Osteoblast (primary cell): ENCODE measurements at regions not wholly inside any gene's neighbourhood (a gene's known extent, or its start where the extent isn't known, plus 50 kb on each side); places are given as distances from the start of the nearest gene placed in this dataset.

Experiments used
- DNase-seq: peaks from one replicate; pipeline ENCODE4 v3.0.0; 2011; ENCODE audit warnings: low spot score, mixed read lengths; ENCODE audit not compliant: insufficient read length; ENCODE audit errors: missing footprints
- H2AFZ ChIP-seq: 2 replicates; pipeline ENCODE4 v1.6.0; 2011; ENCODE audit warnings: mild to moderate bottlenecking, low read length
- H3K27ac ChIP-seq: 2 replicates; pipeline ENCODE4 v1.5.1; 2011; ENCODE audit warnings: mild to moderate bottlenecking, low read depth, low read length, moderate library complexity
- H3K27me3 ChIP-seq: 2 replicates; pipeline ENCODE4 v1.6.0; 2012; ENCODE audit warnings: mild to moderate bottlenecking, control low read depth, inconsistent platforms, low read length, moderate library complexity; ENCODE audit not compliant: insufficient read depth
- H3K36me3 ChIP-seq: 2 replicates; pipeline ENCODE4 v1.5.1; 2011; ENCODE audit warnings: mild to moderate bottlenecking, low read length, control low read depth, moderate library complexity; ENCODE audit not compliant: insufficient read depth
- H3K4me1 ChIP-seq: 2 replicates; pipeline ENCODE4 v1.5.1; 2011; ENCODE audit warnings: mild to moderate bottlenecking, low read length, control low read depth, moderate library complexity; ENCODE audit not compliant: insufficient read depth
- H3K4me2 ChIP-seq: 2 replicates; pipeline ENCODE4 v1.6.0; 2011; ENCODE audit warnings: mild to moderate bottlenecking, low read length; ENCODE audit not compliant: insufficient read depth
- H3K4me3 ChIP-seq: fragments of 200-600 bp; sonication (generic); 3 replicates; pipeline ENCODE4 v1.5.1; 2012; ENCODE audit warnings: mild to moderate bottlenecking, low read length, inconsistent platforms; ENCODE audit not compliant: insufficient read depth
- H3K79me2 ChIP-seq: 2 replicates; pipeline ENCODE4 v1.6.0; 2012; ENCODE audit warnings: mild to moderate bottlenecking, low read length, control low read depth, inconsistent platforms; ENCODE audit not compliant: insufficient read depth
- H3K9me3 ChIP-seq: 2 replicates; pipeline ENCODE4 v1.5.1; 2011; ENCODE audit warnings: low read depth, low read length, control low read depth
- H4K20me1 ChIP-seq: 2 replicates; pipeline ENCODE4 v1.6.0; 2012; ENCODE audit warnings: mild to moderate bottlenecking, low read length, control low read depth; ENCODE audit not compliant: insufficient read depth
- CTCF ChIP-seq: IDR thresholded peaks from 2 replicates; pipeline ENCODE4 v1.5.1; 2011; ENCODE audit warnings: mild to moderate bottlenecking, low read depth, low read length, moderate library complexity; ENCODE audit errors: extremely low read depth

- no peak overlapping the region for H2AFZ ChIP-seq
- no peaks in the 10 kb centered on the region for H3K79me2 ChIP-seq
- TF ChIP-seq CTCF: no peak
- H4K20me1 ChIP-seq: no peaks in the 10 kb centered on the region
- H3K4me2 ChIP-seq: no peak overlapping the region
- no peak for DNase-seq
- no peaks in the 10 kb centered on the region for H3K36me3 ChIP-seq
- H3K4me3 ChIP-seq: no peak overlapping the region
- no peaks in the 10 kb centered on the region for H3K4me1 ChIP-seq
- no peak overlapping the region for H3K27ac ChIP-seq
- no peaks in the 10 kb centered on the region for H3K27me3 ChIP-seq
- no peaks in the 10 kb centered on the region for H3K9me3 ChIP-seq
Measured at GRCh38 chr15:26438718-26439117, 334.1 kb downstream of the GABRB3 start.

GRCh38 chr15:26438316-26438715, 334.6 kb downstream of the GABRB3 start:
- H3K4me1 ChIP-seq: no peaks in the 10 kb centered on the region
- H3K36me3 ChIP-seq: no peaks in the 10 kb centered on the region
- H3K79me2 ChIP-seq: no peaks in the 10 kb centered on the region
- DNase-seq: no peak
- no peak for TF ChIP-seq CTCF
- no peak overlapping the region for H2AFZ ChIP-seq
- no peaks in the 10 kb centered on the region for H3K27me3 ChIP-seq
- H3K9me3 ChIP-seq: no peaks in the 10 kb centered on the region
- no peak overlapping the region for H3K27ac ChIP-seq
- H4K20me1 ChIP-seq: no peaks in the 10 kb centered on the region
- no peak overlapping the region for H3K4me2 ChIP-seq
- no peak overlapping the region for H3K4me3 ChIP-seq

- Histone ChIP-seq H3K36me3 (no peaks in the 10 kb centered on the region), H3K27ac (no peak overlapping the region), H3K4me3 (no peak overlapping the region), H4K20me1 (no peaks in the 10 kb centered on the region), H3K27me3 (no peaks in the 10 kb centered on the region), H3K4me2 (no peak overlapping the region), H3K79me2 (no peaks in the 10 kb centered on the region), H3K9me3 (no peaks in the 10 kb centered on the region), H3K4me1 (no peaks in the 10 kb centered on the region), H2AFZ (no peak overlapping the region)
- no peak for DNase-seq
- no peak for TF ChIP-seq CTCF
Measured at GRCh38 chr15:26433818-26434217, 339.0 kb downstream of the GABRB3 start.

DNA sequence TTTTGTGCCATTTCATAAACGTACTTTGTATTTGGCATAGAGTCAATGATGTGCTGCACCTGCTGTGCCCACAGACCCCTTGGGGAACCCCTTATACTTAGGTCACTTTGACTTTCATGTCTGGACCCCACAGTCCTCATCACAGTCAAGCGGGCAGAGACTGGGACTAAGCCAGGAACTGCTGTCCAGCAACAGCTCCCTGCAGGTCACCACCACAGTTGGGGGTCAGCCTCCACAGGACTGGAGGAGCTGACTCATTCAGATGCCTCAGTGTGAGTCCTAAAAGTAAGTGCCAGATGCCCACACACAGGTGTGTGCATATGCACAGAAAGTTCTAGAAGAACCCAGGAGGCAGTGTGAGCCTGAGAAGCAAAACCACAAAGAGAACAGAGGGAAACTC, 339.8 kb downstream of the GABRB3 start:
- Histone ChIP-seq H2AFZ (no peak overlapping the region), H3K27me3 (no peaks in the 10 kb centered on the region), H4K20me1 (no peaks in the 10 kb centered on the region), H3K4me1 (no peaks in the 10 kb centered on the region), H3K27ac (no peak overlapping the region), H3K36me3 (no peaks in the 10 kb centered on the region), H3K79me2 (no peaks in the 10 kb centered on the region), H3K4me3 (no peak overlapping the region), H3K4me2 (no peak overlapping the region), H3K9me3 (no peaks in the 10 kb centered on the region)
- TF ChIP-seq CTCF: no peak
- no peak for DNase-seq
